ENCODE measurements at regions not wholly inside any gene's neighbourhood (a gene's known extent, or its start where the extent isn't known, plus 50 kb on each side); places are given as distances from the start of the nearest gene placed in this dataset.
"Not testable (repeated sequence)": the region's sequence is repeated elsewhere in the genome, so short reads cannot be mapped to it uniquely, and the experiment has no call there.

DNA sequence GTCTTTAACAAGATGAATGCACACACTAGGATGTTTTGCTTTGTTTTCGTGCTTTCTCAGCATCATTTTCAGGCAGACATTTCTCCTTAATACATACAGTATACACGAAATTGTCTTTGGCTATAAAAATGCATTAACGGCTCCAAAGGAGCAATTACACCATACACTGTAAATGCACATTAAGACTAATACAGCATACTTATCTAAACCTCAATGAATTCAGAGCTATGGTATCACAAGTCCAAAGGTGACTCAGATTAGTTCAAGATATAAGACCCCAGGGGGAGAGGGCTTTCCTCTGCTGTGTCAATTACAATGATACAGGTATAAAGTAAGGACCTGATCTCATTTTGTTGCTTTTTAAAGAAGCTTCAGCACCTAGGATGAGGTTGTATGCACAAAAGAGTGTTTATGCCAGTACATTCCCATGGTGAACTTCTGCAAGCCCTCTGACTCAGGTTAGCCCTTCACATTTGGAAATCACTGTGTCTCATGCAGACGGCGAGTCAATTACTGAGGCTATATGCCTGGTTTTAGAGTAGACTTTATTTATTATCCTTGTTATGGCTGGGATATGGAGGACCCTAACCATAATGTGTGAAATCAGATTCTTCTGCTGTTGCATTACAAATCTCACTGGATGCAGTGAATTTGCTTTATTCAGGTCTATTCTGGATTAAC lies 233.3 kb downstream of the ZNF608 start:
- Histone ChIP-seq H3K9ac (ENCODE audit: low read depth, low read length) (no peak overlapping the region), H3K9me3 (replicated peaks; ENCODE audit: low read length) (no peaks in the 10 kb centered on the region), H3K4me3 (ENCODE audit: low read length) (no peak overlapping the region), H3K36me3 (ENCODE audit: insufficient read depth, low read length) (no peaks in the 10 kb centered on the region), H3K4me2 (ENCODE audit: low read length) (no peak overlapping the region), H3K4me1 (ENCODE audit: control insufficient read depth, insufficient read depth, low read length) (no peaks in the 10 kb centered on the region), H3K27me3 (ENCODE audit: control insufficient read depth, insufficient read depth, low read length) (no peaks in the 10 kb centered on the region)

DNA sequence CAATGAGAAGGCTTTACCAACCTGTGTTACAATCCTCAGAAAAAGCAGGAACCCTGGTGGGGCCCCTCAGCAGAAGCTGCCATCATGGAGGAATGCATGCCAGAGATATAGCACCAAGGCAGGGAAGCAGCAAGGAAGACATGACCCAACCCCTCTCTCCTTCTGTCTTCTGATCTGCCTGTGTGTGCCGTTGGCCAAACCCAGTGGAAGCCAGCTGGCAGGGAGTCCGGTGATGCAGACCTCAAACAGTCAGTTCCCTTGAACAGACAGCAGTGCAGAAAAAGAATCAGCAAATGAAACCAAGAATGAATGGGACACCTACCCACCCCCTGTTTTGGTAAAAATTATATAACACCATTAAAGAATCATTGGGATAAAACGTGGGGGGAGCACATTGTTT lies 234.2 kb downstream of the ZNF608 start:
- Histone ChIP-seq H3K9me3 (replicated peaks; ENCODE audit: low read length) (no peaks in the 10 kb centered on the region), H3K4me2 (ENCODE audit: low read length) (no peak overlapping the region), H3K27me3 (ENCODE audit: control insufficient read depth, insufficient read depth, low read length) (no peaks in the 10 kb centered on the region), H3K4me1 (ENCODE audit: control insufficient read depth, insufficient read depth, low read length) (no peaks in the 10 kb centered on the region), H3K36me3 (ENCODE audit: insufficient read depth, low read length) (no peaks in the 10 kb centered on the region), H3K9ac (ENCODE audit: low read depth, low read length) (no peak overlapping the region), H3K4me3 (ENCODE audit: low read length) (no peak overlapping the region)

DNA sequence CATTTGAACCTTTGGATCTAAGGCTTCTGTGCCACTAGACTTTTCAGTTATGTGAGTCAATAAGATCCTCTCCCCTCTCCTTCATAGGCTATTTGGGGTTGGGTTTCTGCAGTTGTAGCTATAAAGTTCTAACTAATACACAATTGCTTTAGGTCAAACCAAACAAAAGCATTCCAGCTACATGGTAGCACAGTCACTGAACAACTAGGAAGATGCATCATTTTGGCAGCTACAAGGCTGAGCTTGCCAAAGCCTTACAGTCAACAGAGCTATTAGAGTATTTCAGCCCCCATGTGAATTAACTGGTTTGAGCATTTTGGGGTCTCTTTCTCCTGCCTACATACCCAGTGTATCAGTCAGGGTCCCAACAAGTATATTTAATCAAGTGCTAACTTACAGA lies 234.6 kb downstream of the ZNF608 start:
- Histone ChIP-seq H3K4me1 (ENCODE audit: control insufficient read depth, insufficient read depth, low read length) (no peaks in the 10 kb centered on the region), H3K9ac (ENCODE audit: low read depth, low read length) (no peak overlapping the region), H3K27me3 (ENCODE audit: control insufficient read depth, insufficient read depth, low read length) (no peaks in the 10 kb centered on the region), H3K36me3 (ENCODE audit: insufficient read depth, low read length) (no peaks in the 10 kb centered on the region), H3K4me3 (ENCODE audit: low read length) (no peak overlapping the region), H3K4me2 (ENCODE audit: low read length) (no peak overlapping the region), H3K9me3 (replicated peaks; ENCODE audit: low read length) (no peaks in the 10 kb centered on the region)

DNA sequence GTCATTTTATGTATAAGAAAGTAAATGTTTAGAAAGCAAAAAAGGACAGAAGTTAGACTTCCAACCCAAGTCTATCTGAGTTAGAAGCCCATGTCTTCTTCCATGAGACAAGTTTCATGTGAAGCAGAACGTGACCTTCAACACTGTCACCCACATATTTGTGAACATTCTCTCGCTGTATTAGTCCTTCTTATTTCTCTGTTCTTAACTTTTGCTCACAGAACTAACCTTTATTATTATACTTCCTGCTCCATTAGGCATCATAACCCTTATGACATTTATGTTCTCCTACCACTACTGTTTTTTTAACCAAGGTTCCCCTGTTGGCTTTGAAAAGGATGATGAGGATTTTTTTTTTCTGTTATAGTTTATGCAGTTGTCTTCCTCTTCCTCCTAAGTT lies 238.8 kb downstream of the ZNF608 start:
- H3K9me3 ChIP-seq (replicated peaks; ENCODE audit: low read length) = no peaks in the 10 kb centered on the region
- no peaks in the 10 kb centered on the region for H3K4me1 ChIP-seq (ENCODE audit: control insufficient read depth, insufficient read depth, low read length)
- no peak overlapping the region for H3K4me3 ChIP-seq (ENCODE audit: low read length)
- H3K27me3 ChIP-seq (ENCODE audit: control insufficient read depth, insufficient read depth, low read length) = no peaks in the 10 kb centered on the region
- no peak overlapping the region for H3K9ac ChIP-seq (ENCODE audit: low read depth, low read length)
- no peaks in the 10 kb centered on the region for H3K36me3 ChIP-seq (ENCODE audit: insufficient read depth, low read length)
- no peak overlapping the region for H3K4me2 ChIP-seq (ENCODE audit: low read length)

DNA sequence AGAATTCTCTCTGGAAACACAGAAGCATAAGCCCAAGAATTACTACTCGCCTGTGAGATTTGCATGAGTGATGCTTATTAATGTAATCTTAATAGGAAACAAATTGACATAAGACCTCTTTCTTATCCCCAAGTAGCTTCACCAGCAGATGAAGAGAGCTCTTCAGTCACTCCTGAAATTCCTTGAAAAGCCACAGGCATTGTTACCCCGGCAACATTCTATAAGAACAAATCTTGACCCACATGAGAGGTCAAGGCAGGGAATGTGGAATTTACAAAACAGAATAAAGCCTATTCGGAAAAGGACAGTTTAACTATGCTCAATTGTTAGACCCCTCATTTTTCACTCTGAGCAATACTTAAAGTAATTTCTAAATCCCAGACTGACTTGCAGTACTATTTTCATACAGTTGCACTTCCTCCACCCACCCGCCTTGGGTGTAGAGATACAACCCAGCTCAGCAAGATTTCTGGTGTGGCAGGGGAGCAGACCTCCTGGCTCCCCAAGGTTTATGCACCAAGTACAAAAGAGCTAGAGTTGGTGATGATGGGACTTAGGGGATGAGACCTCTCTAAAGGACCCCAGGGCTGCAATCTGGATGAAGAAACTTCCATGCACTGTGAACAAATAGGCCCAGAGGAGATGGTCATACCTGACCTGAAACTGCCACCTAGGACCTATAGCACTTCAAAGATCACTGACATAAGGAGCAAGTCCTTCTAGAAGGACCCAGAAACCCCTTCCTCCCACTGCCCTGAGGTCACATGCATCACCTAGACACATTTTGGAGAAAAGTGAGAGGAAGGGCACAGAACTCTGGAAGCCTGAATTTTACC lies 242.1 kb downstream of the ZNF608 start:
- Histone ChIP-seq H3K27me3 (ENCODE audit: control insufficient read depth, insufficient read depth, low read length) (no peaks in the 10 kb centered on the region), H3K9me3 (replicated peaks; ENCODE audit: low read length) (no peaks in the 10 kb centered on the region), H3K4me2 (ENCODE audit: low read length) (no peak overlapping the region), H3K4me3 (ENCODE audit: low read length) (no peak overlapping the region), H3K36me3 (ENCODE audit: insufficient read depth, low read length) (no peaks in the 10 kb centered on the region), H3K9ac (ENCODE audit: low read depth, low read length) (no peak overlapping the region), H3K4me1 (ENCODE audit: control insufficient read depth, insufficient read depth, low read length) (no peaks in the 10 kb centered on the region)

DNA sequence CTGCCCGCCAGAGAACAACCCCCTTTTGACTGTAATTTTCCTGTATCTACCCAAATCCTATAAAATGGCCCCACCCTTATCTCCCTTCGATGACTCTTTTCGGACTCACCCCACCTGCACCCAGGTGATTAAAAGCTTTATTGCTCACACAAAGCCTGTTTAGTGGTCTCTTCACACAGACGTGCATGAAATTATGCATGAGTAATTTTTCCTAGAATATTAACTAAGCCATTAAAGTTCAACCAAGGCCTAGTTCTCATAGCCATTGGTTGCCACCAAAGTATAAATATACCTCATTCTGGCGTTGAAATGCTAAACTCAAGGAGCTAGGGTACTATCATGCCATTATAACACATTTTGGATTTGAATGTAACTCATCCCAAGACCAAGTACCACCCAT lies 243.9 kb downstream of the ZNF608 start:
- H3K36me3 ChIP-seq (ENCODE audit: insufficient read depth, low read length) = no peaks in the 10 kb centered on the region
- H3K4me1 ChIP-seq (ENCODE audit: control insufficient read depth, insufficient read depth, low read length) = no peaks in the 10 kb centered on the region
- H3K9me3 ChIP-seq (replicated peaks; ENCODE audit: low read length) = no peaks in the 10 kb centered on the region
- no peak overlapping the region for H3K9ac ChIP-seq (ENCODE audit: low read depth, low read length)
- H3K4me2 ChIP-seq (ENCODE audit: low read length) = no peak overlapping the region
- H3K4me3 ChIP-seq (ENCODE audit: low read length) = no peak overlapping the region
- no peaks in the 10 kb centered on the region for H3K27me3 ChIP-seq (ENCODE audit: control insufficient read depth, insufficient read depth, low read length)

DNA sequence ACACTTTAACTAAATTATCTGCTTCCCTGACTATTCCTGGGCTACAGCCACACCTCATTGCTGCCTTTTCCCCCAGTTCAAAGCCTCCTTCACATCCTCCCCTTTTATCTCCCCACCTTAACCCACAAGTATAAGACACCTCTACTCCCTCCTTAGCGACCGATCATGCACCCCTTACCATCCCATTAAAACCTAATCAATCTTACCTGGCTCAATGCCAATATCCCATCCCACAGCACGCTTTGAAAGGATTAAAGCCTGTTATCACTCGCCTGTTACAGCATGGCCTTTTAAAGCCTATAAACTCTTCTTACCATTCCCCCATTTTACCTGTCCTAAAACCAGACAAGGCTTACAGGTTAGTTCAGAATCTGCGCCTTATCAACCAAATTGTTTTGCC lies 246.6 kb downstream of the ZNF608 start:
- not testable (repeated sequence) for H3K4me1 ChIP-seq (ENCODE audit: control insufficient read depth, insufficient read depth, low read length); H3K27me3 ChIP-seq (ENCODE audit: control insufficient read depth, insufficient read depth, low read length); H3K4me2 ChIP-seq (ENCODE audit: low read length); H3K4me3 ChIP-seq (ENCODE audit: low read length); H3K9me3 ChIP-seq (replicated peaks; ENCODE audit: low read length); H3K36me3 ChIP-seq (ENCODE audit: insufficient read depth, low read length); H3K9ac ChIP-seq (ENCODE audit: low read depth, low read length)

DNA sequence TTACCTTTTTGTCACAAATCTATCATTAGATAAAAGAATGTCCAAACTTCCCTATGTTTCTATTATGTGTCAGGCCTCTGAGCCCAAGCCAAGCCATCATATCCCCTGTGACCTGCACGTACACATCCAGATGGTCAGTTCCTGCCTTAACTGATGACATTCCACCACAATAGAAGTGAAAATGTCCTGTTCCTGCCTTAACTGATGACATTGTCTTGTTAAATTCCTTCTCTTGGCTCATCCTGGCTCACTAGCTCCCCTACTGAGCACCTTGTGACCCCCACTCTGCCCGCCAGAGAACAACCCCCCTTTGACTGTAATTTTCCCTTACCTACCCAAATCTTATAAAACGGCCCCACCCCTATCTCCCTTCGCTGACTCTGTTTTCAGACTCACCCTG lies 249.5 kb downstream of the ZNF608 start:
- not testable (repeated sequence) for H3K9me3 ChIP-seq (replicated peaks; ENCODE audit: low read length); H3K4me3 ChIP-seq (ENCODE audit: low read length); H3K36me3 ChIP-seq (ENCODE audit: insufficient read depth, low read length); H3K9ac ChIP-seq (ENCODE audit: low read depth, low read length); H3K4me2 ChIP-seq (ENCODE audit: low read length); H3K27me3 ChIP-seq (ENCODE audit: control insufficient read depth, insufficient read depth, low read length); H3K4me1 ChIP-seq (ENCODE audit: control insufficient read depth, insufficient read depth, low read length)

DNA sequence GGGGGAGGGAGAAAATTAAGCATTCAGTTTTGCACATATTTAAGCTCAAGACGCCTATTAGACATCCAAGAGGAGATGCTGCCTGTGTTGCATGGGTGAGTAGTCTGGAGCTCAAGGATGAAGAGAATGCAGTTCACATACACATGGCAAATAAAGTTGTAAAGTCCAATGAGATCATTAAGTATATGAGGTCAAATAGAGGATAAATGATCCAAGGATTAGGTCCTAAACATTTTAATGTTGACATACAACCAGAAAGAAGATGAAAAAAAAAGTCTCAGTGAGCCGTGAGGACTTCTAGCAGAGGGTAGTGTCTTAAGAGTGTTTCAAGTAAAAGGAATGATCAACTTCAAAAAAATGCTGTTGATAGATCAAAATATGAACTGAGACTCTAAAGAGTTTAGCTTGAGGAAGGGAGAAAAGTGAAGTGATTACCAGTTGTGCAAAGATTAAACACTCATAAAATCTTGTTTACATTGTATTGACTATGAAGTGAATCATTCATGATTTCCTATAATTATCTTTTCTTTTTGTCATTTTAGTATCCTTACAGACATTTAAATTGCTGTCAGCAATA lies 251.8 kb downstream of the ZNF608 start:
- Histone ChIP-seq H3K27me3 (ENCODE audit: control insufficient read depth, insufficient read depth, low read length) (no peaks in the 10 kb centered on the region), H3K4me3 (ENCODE audit: low read length) (no peak overlapping the region), H3K4me2 (ENCODE audit: low read length) (no peak overlapping the region), H3K9ac (ENCODE audit: low read depth, low read length) (no peak overlapping the region), H3K9me3 (replicated peaks; ENCODE audit: low read length) (no peaks in the 10 kb centered on the region), H3K4me1 (ENCODE audit: control insufficient read depth, insufficient read depth, low read length) (no peaks in the 10 kb centered on the region), H3K36me3 (ENCODE audit: insufficient read depth, low read length) (no peaks in the 10 kb centered on the region)

DNA sequence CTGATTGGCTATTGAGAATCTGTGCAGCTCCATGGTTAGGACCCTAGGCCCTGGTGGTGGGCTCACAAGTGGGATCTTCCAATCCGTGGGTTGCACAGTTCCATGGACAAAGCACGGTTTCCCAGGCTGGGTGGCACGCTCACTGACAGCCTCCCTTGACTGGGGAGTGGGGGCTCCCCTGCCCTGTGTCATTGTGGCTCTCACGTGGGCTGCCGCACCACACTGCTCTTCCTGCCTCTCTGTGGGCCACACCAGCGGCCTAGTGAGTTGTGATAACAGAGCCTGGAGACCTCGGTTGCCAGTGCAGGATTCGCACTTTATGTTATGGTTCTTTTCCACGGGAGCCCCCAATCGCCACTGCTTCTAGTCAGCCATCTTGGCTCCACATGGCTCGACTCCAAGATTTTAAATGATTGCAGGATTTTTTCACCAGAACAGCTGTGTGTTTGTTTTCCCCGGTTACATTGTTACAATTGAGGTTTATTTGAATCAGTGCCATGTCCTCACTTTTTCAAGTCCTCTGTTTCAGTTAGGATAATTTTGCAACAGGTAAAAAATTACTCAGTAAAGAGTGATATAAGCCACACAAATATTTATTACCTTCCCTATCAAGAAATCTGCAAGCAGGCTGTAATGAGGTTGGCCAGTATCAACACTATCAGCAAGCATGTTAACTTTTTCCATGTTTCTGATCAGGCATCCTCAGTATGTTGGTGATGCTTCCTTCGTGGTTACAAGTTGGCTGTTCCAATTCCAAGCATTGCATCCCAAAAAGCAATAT lies 253.8 kb downstream of the ZNF608 start:
- Histone ChIP-seq H3K36me3 (ENCODE audit: insufficient read depth, low read length) (no peaks in the 10 kb centered on the region), H3K4me3 (ENCODE audit: low read length) (no peak overlapping the region), H3K9me3 (replicated peaks; ENCODE audit: low read length) (no peaks in the 10 kb centered on the region), H3K4me2 (ENCODE audit: low read length) (no peak overlapping the region), H3K27me3 (ENCODE audit: control insufficient read depth, insufficient read depth, low read length) (no peaks in the 10 kb centered on the region), H3K9ac (ENCODE audit: low read depth, low read length) (no peak overlapping the region), H3K4me1 (ENCODE audit: control insufficient read depth, insufficient read depth, low read length) (no peaks in the 10 kb centered on the region)

DNA sequence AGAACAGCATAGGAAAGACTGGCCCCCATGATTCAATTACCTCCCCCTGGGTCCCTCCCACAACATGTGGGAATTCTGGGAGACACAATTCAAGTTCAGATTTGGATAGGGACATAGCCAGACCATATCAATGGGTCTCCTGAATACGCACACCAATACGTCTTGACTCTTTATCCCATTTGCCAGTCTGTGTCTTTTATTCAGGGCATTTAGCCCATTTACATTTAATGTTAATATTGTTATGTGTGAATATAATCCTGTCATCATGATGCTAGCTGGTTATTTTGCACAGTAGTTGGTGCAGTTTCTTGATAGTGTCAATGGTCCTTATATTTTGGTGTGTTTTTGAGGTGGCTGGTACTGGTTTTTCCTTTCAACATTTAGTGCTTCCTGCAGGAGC lies 256.1 kb downstream of the ZNF608 start:
- not testable (repeated sequence) for H3K36me3 ChIP-seq (ENCODE audit: insufficient read depth, low read length); H3K4me1 ChIP-seq (ENCODE audit: control insufficient read depth, insufficient read depth, low read length); H3K9me3 ChIP-seq (replicated peaks; ENCODE audit: low read length); H3K27me3 ChIP-seq (ENCODE audit: control insufficient read depth, insufficient read depth, low read length); H3K4me3 ChIP-seq (ENCODE audit: low read length); H3K4me2 ChIP-seq (ENCODE audit: low read length); H3K9ac ChIP-seq (ENCODE audit: low read depth, low read length)

Data from skeletal muscle satellite cell (primary cell).